ENCODE measurements at regions not wholly inside any gene's neighbourhood (a gene's known extent, or its start where the extent isn't known, plus 50 kb on each side); places are given as distances from the start of the nearest gene placed in this dataset.

GRCh38 chr14:65259000-65259399, 153.5 kb upstream of the FUT8 start:
- TF ChIP-seq, protein P1, sequence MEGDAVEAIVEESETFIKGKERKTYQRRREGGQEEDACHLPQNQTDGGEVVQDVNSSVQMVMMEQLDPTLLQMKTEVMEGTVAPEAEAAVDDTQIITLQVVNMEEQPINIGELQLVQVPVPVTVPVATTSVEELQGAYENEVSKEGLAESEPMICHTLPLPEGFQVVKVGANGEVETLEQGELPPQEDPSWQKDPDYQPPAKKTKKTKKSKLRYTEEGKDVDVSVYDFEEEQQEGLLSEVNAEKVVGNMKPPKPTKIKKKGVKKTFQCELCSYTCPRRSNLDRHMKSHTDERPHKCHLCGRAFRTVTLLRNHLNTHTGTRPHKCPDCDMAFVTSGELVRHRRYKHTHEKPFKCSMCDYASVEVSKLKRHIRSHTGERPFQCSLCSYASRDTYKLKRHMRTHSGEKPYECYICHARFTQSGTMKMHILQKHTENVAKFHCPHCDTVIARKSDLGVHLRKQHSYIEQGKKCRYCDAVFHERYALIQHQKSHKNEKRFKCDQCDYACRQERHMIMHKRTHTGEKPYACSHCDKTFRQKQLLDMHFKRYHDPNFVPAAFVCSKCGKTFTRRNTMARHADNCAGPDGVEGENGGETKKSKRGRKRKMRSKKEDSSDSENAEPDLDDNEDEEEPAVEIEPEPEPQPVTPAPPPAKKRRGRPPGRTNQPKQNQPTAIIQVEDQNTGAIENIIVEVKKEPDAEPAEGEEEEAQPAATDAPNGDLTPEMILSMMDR (IDR thresholded peaks at IDR 0.05): no peak
- TF ChIP-seq EP300 (IDR thresholded peaks at IDR 0.05): no peak
- TF ChIP-seq POLR2AphosphoS5 (IDR thresholded peaks at IDR 0.05): no peak
- no peak for TF ChIP-seq POLR2A (IDR thresholded peaks at IDR 0.05; ENCODE audit: low read depth)

Data from esophagus muscularis mucosa (tissue), 4 donors.